GM21528 (cell line): ENCODE measurements at regions not wholly inside any gene's neighbourhood (a gene's known extent, or its start where the extent isn't known, plus 50 kb on each side); places are given as distances from the start of the nearest gene placed in this dataset.
"Not testable (repeated sequence)": the region's sequence is repeated elsewhere in the genome, so short reads cannot be mapped to it uniquely, and the experiment has no call there.

Experiments
- ATAC-seq: cut with Tn5 transposase; IDR thresholded peaks from one replicate; pipeline ENCODE4 v1.9.1; 2021; ENCODE audit warnings: mild to moderate bottlenecking, moderate library complexity; ENCODE audit not compliant: unreplicated experiment, low FRiP score

- no peak for ATAC-seq
Measured at GRCh38 chr10:108348215-108348614, 1183.7 kb upstream of the SORCS1 start.

GRCh38 chr10:108346066-108346465 lies 1181.6 kb upstream of the SORCS1 start:
- ATAC-seq: no peak

GRCh38 chr10:108338146-108338545 lies 1173.6 kb upstream of the SORCS1 start:
- ATAC-seq: no peak

- ATAC-seq: no peak
Measured at GRCh38 chr10:108336836-108337235, 1172.3 kb upstream of the SORCS1 start.

GRCh38 chr10:108327706-108328105 lies 1163.2 kb upstream of the SORCS1 start:
- ATAC-seq: no peak

GRCh38 chr10:108323274-108323798 lies 1158.8 kb upstream of the SORCS1 start:
- no peak for ATAC-seq

GRCh38 chr10:108319434-108320222 lies 1155.1 kb upstream of the SORCS1 start:
- no peak for ATAC-seq

GRCh38 chr10:108315636-108316035 lies 1151.1 kb upstream of the SORCS1 start:
- not testable (repeated sequence) for ATAC-seq

- ATAC-seq: no peak
Measured at GRCh38 chr10:108307925-108308312, 1143.4 kb upstream of the SORCS1 start.

GRCh38 chr10:108307250-108307924 lies 1142.9 kb upstream of the SORCS1 start:
- ATAC-seq: no peak

GRCh38 chr10:108303149-108303548 lies 1138.6 kb upstream of the SORCS1 start:
- no peak for ATAC-seq

GRCh38 chr10:108301002-108301401 lies 1136.5 kb upstream of the SORCS1 start:
- no peak for ATAC-seq

- ATAC-seq: no peak
Measured at GRCh38 chr10:108290823-108291222, 1126.3 kb upstream of the SORCS1 start.

- ATAC-seq: no peak
Measured at GRCh38 chr10:108275895-108276685, 1111.6 kb upstream of the SORCS1 start.

GRCh38 chr10:108260383-108260906 lies 1095.9 kb upstream of the SORCS1 start:
- ATAC-seq: no peak

GRCh38 chr10:108254089-108254488 lies 1089.6 kb upstream of the SORCS1 start:
- ATAC-seq: no peak

- no peak for ATAC-seq
Measured at GRCh38 chr10:108252771-108253170, 1088.3 kb upstream of the SORCS1 start.

GRCh38 chr10:108250936-108251620 lies 1086.6 kb upstream of the SORCS1 start:
- ATAC-seq: no peak

GRCh38 chr10:108249940-108250339 lies 1085.4 kb upstream of the SORCS1 start:
- ATAC-seq: no peak
